Head of caudate nucleus (tissue), 42 donors: ENCODE measurements at regions not wholly inside any gene's neighbourhood (a gene's known extent, or its start where the extent isn't known, plus 50 kb on each side); places are given as distances from the start of the nearest gene placed in this dataset.
"Not testable (repeated sequence)": the region's sequence is repeated elsewhere in the genome, so short reads cannot be mapped to it uniquely, and the experiment has no call there.

ENCODE experiments used
- DNase-seq, 42 donors: peaks; one replicate each; pipeline versions ENCODE4 v3.0.0 to v3.0.0-alpha.2; 2020 to 2021; ENCODE audit warnings: mixed read lengths in 7 of 42
- intact Hi-C: fragments of 100-400 bp; cut with DNase I; formaldehyde crosslinking; loops from one replicate; pipeline ENCODE4 v1.15.0; 2022

DNA sequence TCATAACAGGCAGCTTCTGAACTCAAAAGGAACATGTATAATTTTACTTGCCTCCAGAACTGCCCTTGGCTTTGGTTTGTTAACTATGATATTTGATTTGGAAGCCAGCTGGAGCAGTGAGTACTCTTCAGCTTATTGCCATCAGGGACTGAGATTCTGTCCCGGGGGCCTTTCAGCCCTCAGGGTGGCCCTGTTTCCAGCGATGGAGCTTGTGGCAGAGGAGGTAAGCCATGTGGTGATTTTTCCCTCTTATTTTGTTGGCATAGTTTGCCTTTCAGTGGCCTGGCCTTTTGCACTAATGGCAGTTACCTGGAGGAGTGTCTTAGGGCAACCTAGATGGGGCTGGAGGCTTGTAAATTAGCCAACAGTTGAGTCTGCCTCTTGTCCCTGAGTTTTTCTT, 1955.0 kb upstream of the LRRTM1 start:
- no peak for DNase-seq
- intact Hi-C loops, result no loop called here

DNA sequence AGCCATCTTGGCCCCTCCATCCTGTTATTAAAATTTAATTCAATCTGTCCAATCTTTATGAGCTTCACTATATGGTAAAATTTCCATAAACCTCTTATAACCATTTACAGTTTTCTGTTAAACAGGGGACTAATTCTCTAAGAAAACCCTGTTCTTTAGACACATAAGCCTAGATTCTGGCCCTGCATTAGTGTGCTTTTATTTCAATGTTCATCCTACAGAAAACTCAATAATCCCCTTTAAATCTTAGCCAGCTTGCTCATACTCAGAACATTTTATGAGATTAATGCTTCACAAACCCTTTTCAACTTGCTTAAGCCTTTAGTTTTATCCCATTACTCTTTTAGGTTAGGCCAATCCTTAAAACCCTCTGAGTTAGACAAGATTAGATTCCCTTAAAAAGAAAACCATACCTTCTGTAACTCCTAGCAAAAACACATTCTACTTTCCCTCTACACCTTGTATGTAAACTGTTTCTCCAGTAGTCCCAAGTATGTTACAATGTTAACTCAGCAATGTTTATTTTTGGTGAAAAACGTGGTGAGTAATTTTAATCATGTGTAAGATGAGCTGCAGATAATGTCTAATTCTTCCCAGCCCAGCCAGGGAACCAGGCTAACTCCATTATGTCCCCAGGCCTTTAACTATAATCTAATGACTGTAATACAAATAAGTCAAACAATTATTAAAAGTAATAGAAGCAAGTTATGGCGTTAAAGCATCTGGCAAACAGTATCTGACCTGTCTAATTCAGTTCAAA, 1953.4 kb upstream of the LRRTM1 start:
- intact Hi-C loops, result no loop called here
- DNase-seq, result no peak

DNA sequence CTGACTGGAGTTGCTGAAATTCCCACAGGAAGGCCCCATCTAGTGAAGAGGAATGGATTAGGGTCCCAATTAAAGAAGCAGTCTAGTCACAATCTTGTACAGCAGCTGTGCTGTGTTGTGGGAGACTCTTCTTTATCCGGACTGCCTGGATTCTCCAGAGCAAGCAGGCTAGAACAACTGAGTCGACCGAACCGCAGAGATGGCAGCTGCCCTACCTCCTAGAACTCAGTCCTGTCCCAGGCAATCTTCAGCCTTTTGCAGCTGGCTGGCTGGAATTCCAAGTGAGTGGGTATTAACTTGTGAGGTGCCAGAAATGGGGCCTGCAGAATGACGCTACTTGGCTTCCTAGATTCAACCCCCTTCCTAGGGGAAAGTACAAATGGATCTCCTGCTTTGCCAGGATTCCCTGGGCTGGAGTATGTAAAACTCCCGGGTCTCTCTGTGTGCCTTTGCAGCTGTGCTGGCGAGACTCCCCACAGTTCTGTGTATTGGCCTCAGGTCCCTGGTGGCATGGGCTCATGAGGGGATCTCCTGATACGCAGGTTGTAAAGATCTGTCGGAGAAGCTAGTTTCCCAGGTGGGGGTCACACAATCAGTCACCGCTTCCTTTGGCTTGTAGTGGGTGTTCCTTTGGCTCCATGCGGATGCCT, 1952.6 kb upstream of the LRRTM1 start:
- DNase-seq, result peak in 1 of 42 donors; percentile 33

DNA sequence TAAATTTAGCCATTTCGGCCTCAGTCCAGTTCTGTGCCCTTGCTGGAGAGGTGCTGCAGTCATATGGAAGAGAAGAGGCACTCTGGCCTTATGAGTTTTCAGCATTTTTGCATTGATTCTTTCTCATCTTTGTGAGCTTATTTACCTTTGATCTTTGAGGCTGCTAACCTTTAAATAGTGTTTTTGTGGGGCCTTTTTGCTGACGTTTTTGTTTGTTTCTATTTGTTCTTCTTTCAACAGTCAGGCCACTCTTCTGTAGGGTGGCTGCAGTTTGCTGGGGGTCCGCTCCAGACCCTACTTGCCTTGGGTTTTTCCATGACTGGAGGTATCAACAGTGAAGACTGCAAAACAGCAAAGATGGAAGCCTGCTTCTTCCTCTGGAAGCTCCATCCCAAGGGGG, 1951.7 kb upstream of the LRRTM1 start:
- intact Hi-C loops, result no loop called here
- no peak for DNase-seq

More for the DNA sequence above, 1952.6 kb upstream of the LRRTM1 start:
- intact Hi-C loops, result no loop called here

DNA sequence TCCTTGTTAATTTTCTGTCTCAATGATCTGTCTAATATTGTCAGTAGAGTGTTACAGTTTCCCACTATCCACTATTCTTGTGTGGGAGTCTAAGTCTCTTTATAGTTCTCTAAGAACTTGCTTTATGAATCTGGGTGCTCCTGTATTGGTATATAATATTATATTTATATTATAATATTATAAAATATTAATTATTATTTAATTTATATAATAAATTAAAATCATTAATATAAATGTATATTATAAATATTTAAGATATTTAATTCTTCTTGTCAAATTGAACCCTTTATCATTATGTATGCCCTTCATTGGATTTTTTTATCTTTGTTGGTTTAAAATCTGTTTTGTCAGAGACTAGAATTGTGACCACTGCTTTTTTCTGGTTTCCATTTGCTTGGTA, 1950.2 kb upstream of the LRRTM1 start:
- intact Hi-C loops, result no loop called here

DNA sequence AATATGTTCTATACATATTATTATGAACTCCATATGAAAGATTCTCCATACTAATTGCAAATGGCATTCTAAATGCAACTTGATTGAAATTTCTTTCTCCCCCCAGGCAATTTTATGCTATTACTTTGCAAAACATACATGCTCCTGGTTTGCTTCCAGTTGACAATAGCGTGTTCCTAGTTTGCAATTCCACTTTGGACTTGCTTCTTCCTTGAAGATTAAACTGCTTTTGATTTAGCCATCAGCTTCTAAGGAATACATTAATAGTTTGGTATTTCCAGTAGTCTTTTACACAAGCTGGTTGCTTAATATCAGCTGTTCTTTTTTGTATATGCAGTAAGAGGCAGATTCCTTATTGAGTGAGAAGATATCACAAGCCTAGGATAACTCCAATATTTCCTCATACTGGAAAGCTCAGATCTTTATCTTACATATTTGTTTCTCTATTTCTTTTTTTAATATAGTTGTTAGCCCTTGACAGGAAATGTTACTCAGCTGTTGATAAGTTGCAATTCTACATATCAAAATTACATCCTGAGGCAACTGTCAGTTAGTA, 1941.7 kb upstream of the LRRTM1 start:
- no peak for DNase-seq
- intact Hi-C loops, result no loop called here

More for the DNA sequence above, 1950.2 kb upstream of the LRRTM1 start:
- no peak for DNase-seq

DNA sequence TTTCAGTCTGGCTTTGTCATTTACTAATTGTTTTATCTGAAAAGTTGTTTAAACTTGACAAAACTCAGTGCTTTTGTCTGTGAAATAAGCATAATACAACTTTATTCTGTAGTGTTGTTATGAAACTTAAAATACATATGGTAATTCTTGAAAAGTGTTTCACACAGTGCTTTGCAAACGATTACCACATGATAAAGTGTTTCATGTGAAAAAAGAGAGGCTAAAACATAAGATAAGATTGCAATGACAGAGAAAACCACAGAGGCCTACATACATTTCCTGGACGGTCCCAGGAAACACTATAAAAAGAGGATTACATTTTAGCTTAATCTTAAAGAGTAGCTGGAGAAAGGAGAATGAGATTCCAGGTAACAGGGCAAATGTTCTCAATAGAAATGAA, 1934.6 kb upstream of the LRRTM1 start:
- intact Hi-C loops, result no loop called here
- no peak for DNase-seq

DNA sequence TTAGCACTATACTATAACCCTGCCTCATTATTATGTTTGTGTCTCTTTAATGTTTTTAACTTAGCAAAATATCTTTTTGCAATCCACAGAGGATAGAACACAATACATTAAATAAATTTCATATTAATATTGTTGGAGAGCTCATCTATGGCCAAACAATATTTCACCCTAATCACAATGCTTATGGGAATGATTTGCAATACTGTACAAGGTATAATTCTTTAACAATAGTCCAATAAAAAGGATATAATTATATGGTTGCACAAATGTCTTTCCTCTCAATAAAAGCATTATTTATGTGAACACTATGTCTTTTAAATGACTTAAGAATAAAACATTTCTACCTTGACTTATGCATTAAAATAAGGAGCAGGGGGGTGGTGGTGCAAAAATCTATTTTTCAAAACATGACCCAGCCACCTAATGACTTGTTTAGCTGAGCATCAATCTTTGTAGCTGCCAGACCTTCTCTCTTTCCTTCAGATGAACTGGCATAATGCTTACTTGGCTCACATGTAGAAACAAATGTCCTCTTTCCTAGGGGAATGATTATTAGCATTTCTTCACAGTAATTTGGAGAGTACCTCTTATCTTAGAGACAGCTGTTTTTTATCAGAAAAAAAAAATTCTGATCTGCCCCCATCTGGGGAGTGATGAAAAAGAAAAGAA, 1933.6 kb upstream of the LRRTM1 start:
- DNase-seq, result no peak
- intact Hi-C loops, result no loop called here

DNA sequence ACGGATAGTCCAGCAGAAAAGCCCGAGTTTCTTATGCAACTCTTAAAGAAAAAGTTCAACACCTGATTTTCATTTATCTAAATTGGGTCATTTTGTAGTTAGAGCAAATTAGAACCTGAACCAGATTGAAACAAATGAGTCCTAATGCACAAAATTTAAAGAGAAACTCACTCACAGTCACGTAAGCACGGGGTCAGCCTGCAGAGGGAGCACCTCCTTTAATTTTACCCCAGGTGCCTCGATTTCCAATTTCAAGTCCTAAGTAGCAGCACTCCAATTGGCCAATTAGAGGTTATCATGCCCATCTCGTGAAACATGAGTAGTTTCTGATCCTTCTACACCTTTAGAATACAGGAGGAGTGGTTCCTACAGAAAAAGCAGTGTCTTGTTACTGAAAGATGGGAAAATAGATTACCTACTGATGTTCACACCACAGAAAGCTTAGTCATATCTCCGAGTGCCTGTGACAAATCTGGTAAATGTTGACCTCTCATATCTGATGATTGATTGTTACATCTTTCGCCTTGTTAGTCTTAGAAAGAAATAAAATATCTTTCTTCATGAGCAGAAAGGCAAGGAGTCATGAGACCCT, 1929.8 kb upstream of the LRRTM1 start:
- DNase-seq, result no peak
- intact Hi-C loops, result no loop called here

DNA sequence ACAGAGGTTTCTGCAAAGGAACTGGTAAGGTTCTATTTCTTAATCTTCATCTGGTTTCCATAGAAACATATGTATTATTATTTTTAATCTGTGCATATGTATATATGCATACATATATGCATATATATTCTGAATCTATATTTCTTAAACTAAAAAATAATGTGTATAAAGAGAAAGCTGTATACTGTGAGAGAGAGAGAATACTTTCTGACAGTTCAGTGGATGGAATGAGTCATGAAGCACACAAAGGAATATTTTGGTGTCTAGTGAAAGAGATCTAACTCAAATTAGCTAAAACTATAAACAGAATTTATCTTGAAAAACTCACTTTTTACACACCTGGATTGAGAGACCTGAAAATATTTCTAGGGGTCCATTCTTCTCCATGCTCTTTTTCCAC, 1929.3 kb upstream of the LRRTM1 start:
- intact Hi-C loops, result no loop called here
- no peak for DNase-seq

DNA sequence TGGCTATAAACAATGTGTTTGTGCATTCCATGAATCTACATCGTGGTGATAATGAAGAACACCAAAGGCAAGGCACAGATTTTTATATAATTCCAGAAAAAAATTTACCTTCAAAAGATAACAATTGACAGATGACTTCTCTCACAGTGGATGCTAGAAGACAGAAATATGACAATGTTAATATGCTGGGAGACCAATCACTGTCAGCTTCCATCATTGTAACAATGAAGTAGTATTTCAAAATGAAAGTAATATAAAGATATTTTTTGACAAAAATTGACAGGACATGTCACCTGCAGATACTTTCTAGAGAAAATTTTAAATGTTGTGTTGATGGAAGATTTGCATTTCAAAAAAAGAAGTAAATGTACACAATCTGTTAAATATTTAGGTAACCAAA, 1925.9 kb upstream of the LRRTM1 start:
- intact Hi-C loops, result no loop called here
- no peak for DNase-seq

DNA sequence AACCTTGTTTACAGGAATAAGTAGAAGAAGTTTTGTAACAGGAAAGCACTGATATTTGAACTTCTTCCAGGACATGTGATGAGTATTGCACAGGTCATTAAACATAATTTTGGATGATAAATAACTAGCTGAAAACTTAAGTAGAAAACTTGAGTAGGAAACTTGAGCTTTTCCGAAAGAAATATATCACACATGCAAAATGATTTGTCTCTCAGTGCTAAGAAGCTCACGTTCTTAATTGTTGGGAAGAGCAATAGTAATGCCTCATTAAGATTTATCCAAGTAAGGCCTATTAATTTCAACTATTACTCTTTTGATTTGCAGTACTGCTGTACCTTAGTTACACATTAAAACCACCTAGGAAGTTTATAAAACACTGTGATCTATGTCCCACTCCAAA, 1921.9 kb upstream of the LRRTM1 start:
- DNase-seq, result no peak
- intact Hi-C loops, result no loop called here

DNA sequence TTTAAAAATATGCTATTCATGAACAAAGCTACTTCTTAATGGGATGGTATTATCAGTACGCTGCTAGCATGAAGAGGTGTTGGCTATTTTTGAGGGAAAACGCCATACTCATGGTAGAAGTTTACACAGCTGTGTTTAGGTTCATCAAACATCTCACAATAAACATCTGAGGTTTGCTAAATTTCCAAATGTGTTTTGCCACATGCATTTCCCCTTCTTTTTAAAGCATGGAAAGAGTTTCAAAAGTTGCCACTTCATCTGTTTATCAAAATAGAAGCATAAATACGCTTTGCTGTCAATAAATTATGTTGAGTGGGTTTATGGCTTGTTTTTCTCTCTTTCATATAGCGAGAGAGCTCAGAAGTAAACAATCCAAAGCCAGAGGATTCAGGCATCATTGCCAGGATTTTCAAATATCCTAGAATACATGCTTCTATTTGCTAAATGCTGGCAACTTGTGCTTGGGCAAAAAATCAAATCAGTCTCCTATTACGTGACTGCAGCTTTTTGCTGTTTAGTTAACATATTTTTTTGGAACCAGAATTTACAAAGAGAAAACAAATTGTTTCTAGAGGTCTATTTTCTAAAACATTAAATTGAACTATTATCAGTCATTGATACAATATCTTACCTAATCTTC, 1919.9 kb upstream of the LRRTM1 start:
- intact Hi-C loops, result no loop called here
- no peak for DNase-seq

DNA sequence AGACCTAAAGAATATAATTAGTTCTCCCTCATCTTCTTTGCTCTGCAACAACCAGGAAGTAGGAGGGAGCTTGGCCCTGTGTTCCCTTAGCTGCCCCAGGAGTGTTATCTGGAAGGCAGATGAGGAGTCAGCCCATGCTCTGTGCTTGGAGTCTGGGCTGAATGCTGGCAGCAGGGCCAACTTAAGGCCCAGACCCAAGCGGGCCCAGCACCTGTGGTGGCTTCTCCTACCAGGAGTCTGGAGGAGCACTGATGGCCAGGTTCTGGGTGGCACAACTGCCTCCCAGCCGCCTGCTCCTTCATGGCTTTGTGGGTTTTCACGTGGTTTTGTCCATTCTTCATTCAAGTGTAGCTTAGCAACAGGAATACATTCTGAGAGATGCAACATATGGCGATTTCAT, 1910.7 kb upstream of the LRRTM1 start:
- intact Hi-C loops, result no loop called here
- DNase-seq, result no peak

DNA sequence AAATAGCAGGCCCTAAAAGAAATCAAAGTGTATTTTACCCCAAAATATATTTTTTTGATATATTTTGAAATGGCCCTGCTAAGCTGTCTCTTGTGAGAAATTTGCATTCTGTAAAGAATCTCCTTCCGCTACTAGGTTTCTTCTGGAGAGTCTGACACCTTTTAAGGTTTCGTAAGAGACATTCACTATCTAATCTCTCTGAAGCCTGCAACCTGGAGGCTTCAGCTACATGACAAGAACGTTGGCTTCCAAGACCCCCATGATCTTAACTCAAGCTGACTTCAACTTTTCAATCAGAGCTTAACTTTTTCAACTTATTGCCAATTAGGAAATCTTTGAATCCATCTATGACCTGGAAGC, 1894.9 kb upstream of the LRRTM1 start:
- intact Hi-C loops, result no loop called here
- no peak for DNase-seq

DNA sequence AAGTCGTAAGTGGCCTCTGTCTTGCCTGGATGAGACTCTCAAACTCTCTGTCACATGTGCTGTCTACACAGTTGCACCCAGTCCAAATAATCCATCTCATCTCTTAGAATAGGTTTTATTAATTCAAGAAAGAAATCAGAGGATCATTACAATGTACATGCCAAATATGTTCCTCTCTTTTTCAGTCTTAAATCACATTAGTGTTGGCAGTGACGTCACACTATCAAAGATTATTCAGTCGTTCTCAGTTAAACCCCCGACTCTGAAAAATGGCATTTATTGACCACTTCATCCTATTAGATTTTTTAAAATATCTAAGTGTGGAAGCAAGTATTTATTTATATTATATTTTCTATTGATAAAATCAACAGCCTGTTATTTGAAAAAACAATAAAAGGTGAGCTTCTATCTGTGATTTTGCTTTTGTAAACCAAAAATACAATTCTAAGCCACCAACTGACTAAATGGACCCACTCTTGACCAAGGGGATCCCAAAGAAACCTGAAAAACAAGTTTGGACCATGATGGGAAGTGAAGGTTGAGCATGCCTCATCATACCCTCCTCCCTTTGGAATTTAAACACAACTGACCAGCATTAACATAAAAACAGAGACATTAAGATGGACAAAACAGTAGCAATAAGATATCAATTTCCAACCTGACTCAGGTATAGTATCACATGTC, 1894.4 kb upstream of the LRRTM1 start:
- DNase-seq, result no peak
- intact Hi-C loops, result no loop called here

DNA sequence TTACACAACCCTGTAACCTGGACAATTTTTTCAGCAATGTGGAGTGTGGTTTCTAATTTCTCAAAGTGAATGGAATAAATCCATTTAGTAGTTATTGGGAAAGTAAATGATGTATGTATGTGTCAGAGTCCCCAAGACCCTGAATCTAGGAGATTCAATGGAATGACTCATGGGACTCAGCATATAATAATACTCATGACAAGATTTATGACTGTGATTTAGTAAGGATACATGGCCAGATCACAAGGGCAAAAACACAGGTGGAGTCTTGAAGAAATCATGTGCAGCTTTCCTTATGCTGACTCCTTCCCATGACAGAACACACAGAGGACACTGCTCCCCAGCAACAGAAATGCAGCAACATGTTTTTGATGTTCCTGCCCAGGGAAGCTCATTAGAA, 1877.7 kb upstream of the LRRTM1 start:
- no peak for DNase-seq
- intact Hi-C loops, result no loop called here

DNA sequence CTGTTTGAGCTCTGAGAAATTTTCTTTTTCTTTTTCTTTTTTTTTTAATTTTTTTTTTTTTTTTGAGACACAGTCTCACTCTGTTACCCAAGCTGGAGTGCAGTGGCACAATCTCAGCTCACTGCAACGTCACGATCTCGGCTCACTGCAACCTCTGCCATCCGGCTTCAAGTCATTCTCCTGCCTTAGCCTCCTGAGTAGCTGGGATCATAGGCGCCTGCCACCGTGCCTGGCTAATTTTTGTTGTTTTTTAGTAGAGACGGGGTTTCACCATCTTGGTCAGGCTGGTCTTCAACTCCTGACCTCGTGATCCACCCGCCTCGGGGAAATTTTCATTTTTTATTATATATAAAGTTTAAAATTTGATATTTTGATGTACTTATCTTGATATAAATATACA, 1870.7 kb upstream of the LRRTM1 start:
- intact Hi-C loops, DNase-seq: not testable (repeated sequence)

DNA sequence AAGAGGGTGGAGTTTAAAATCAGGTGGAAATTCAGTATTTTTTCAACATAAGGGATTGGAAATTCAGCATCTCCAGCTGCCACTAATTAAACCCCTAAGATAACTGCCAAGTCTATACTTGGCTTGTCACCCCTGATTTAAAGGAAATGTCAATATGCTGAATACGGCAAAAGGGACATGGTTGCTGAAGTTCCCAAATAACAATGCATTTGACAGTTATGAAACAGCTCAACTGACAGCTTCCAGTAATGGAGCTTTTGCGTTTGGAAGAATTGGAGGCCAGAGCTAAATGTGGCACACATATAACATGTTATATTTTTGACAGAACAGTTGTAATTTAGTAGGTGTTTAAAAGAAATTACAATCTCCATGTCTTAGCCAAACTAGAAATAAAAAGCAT, 1867.9 kb upstream of the LRRTM1 start:
- no peak for DNase-seq
- intact Hi-C loops, result no loop called here
